ENCODE measurements at regions not wholly inside any gene's neighbourhood (a gene's known extent, or its start where the extent isn't known, plus 50 kb on each side); places are given as distances from the start of the nearest gene placed in this dataset.

DNA sequence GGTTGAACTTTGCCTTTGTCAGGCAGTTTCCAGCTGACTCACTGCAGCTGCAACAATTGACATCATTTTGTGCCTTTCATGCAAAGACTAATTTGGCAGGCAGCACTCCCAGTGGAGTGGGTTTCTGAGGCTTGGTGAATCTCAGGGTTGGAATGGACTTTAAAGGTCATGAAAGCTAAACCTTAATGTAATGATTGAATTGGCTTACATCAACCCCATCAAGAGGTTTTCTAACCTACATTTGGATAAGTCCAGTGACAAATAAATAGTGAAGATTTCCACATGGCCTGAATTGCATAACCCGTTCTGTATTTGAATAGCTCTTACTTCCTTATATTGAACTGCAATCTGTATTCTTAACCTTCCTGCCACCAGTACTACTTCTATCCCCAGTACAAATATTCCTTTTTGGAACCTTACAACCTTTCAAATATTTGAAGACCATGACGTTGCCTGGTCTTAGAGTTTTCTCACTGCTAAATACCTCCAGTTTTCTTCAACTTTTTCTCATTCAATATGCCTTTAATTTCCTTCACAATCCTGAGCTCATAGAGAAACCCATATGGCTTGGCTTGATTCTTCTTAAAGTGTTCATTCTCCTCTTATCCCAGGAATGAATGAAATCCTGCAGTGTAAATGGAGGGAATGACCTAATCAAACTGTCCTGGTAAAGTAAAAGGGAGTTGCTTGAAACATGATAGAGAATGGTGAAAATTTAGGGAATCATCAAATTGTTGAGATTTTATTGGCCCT is 168.1 kb upstream of the NOVA1 start:
- DNase-seq (ENCODE audit: low read depth, low spot score), result peak; percentile 1

DNA sequence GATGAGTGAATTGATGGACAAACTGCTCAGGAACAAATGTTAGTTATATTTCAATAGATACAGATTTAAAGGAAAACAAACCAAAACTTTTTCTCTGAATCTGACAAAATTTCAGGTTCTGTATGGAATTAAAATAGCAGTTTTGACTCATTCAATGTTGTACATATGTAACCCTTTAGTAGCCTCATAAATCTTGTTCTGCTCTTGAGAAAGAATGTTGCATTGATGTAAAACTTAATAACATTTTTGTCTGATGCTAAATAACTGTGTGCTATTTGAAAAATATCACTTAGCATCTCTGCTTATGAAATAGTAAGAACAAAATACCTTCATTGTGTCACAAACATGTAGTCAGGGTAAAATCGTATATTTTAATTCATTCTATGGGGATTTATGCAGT is 168.9 kb upstream of the NOVA1 start:
- no peak for DNase-seq (ENCODE audit: low read depth, low spot score)

DNA sequence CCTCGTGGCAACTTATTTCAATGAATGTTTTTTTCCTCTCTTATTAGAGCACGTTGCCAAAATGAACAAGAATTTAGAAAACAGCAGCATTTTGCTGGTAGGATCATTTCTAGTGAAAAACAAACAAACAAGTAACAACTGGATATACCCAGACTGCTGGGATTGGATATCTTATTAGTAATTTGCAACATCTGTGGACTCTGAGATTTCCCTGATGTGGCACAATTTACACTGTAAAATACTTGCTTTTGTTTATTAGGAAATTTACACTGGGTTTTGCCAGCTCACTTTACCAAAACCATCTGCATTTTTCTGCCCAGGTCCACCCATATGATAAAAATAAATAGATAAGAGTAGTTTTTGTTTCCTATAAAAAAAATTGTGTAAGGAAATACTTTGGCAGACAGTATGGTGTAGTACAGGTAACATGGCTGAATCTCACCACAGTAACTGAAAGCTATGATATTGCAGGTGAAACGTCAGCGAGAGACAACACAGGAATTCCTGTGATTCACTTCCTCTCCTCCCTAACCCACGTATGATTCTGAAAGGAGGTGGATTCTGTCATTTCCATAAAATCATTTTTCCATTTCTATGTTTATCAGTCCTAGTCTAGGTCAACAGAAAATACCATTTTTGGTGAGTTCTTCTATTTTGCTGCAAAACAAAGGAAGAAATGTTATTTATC is 176.2 kb upstream of the NOVA1 start:
- no peak for DNase-seq (ENCODE audit: low read depth, low spot score)

DNA sequence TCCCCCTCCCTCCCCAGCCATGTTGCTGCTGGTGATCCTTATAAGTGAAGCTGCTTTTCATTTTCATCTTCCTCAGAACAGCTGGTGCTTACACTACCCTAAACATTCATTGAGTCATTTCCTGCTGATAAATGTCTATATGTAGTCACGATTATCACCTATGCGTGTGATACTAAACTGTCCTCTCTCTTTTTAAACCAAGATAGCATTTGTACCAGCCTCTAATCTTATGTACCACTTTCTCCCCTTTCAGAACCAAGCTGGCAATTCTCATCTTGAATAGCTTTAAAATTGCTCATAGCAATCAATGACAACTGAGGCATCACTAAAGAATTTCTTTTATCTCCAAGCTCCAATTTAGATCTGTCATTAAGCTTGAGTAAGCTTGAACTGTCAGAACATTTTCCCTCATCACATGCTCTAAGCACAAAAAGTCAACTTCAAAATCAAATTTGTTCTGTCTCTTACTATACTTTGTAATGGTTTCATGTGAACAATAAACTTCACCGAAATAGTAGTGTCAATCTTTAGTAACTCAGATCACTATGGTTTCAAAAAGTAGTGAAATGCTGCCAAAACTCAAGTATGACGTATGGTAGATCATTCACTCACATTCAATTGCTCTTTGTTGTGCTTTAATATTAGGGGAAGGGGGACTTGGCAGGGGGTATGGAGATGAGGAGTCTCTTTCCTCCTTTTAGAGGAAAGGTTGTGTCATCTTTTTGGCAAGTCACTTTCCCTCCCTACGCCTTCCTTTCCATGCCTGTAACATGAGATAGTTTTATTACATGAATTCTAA is 178.1 kb upstream of the NOVA1 start:
- no peak for DNase-seq (ENCODE audit: low read depth, low spot score)

DNA sequence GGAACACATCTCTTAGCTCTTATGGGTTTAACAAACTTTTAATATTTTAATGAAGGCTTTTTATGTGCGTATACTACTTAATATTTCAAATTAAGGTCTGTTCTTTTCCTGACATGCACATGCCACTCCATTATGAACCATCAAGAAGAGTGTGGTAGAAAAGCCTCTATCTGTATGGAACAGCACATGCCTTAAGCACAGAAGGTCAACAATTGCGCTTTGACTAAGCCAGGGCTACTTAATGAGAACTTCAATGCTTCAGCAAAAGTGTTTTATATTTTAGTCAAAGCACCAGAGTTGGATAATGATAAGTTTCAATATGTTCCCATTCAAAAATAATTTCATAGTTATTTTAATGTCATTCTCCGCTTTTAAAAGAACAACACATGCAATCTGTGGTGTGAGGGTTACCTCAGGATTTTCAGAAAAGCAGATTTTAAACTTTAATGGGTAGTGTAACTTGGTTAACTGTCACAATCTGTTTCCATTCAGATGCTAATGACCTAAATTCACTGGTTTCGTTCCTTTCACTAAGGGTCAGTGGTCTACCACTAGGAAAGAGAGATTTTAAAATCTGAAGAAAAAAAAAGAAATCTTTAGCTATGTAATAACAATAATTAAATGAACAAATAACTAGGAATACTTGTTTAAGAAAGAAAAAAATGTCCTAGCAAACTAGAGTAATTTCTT is 193.4 kb upstream of the NOVA1 start:
- no peak for DNase-seq (ENCODE audit: low read depth, low spot score)

DNA sequence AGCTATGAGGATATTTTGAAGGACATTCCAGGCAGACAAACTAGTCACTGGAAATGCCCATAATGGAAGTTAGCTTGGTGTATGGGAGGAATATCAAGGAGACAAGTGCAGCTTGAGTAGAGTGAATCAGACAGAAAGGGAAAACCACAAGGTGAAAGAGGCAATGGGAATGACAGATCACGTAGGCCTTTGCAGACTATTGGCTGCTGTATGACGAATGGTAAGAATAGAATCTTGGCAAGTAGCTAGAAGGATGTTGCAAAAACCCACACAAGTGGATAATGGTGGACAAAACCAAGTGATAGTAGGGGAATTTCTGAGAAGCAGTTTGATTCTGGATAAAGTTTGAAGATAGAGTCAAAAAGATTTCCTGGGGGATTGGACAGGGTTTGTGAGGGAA is 196.9 kb upstream of the NOVA1 start:
- DNase-seq (ENCODE audit: low read depth, low spot score), result no peak

DNA sequence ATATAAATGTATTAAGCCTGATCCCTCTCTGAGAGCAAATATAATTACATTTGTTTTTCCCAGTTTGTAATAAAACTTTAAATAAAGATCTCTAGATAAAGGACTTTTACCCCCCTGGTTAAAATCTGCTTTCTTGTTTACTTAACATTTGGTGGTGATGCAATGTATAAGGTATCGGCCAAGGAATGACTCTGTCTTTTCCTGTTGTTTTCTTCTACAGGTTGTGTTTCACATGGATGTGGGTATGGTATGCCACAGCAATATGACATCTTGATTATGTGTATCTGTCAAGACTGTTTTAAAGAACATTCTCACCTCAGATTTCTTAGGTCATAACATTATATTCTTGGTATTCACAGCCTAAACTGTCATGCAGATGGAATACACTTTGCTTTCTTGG is 210.6 kb upstream of the NOVA1 start:
- DNase-seq (ENCODE audit: low read depth, low spot score), result no peak

DNA sequence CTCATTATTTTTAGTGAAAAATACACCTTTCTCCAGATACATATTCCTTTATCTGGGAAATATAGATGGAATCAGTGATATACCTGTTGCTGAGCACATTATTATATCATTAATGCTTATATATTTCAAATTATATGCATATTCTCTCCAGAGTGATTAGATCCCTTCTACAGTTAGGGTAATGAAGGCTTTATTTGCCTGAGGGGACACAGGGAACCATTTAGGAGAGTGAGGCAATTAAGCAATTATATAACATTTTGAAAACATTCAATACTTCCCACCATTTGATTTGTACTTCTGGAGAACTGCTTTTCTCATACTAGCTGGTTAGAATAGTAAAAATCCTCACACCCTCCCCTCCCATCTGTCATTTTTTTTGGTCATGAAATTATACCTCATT is 212.8 kb upstream of the NOVA1 start:
- no peak for DNase-seq (ENCODE audit: low read depth, low spot score)

DNA sequence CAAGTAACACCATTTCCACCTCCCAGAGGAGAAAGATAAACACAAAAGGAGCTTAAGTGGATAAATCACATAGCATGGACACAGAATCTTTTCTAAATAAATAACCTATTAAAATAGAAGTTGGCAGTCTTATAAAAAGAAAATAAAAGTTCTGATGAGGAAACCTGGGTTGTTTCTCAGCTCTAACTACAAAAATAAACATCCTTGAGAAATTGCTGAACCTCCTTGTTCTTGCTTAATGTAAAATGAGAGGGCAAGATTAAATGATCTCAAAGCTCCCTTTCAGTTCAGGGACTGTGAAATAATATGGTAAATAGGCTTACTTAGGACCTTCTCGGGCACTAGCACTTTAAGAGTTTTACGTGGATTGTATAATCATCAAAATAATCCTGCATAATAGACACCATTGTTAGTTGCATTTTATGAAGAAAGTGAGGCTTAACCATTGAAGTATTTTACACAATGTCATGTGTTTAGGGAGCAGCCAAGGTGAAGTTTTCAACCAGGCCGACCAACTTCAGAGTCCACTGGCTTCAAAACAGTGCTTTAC is 214.0 kb upstream of the NOVA1 start:
- DNase-seq (ENCODE audit: low read depth, low spot score), result no peak

DNA sequence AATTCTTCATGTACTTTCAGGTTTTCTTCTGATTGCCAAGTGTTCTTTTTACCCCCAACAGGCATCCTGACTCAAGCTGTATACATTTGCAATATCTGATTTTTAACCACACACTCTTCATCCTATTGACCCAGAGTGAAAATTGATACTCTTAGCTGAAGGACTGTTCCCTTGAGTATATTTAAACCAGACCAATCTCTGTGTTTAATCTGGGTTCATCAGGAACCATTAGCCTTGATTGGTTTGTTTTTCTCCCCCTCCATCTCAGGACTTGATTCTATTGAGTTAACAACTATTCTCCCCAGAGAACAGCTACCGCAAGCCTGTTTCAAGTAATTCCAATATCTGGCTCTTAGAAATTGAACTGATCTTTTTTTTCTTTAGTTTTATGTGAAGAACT is 222.3 kb upstream of the NOVA1 start:
- DNase-seq (ENCODE audit: low read depth, low spot score), result no peak

DNA sequence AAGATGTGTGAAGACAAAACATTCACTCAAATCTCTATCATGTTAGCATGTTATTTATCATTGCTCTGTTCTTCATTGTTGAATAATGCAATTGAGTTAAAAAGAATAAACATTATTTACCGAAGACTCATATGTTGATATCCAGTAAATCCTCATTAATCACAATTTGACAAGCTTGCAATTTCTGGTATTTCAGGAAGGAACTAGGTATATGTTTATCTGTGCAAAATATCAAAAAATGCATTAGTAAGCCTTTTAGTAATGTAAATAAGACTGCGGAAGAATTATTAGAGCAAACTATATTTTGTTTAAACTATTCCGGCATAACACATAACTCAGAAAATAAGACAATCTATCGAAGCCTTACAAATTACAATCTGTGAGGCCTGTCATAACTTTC is 222.7 kb upstream of the NOVA1 start:
- no peak for DNase-seq (ENCODE audit: low read depth, low spot score)

DNA sequence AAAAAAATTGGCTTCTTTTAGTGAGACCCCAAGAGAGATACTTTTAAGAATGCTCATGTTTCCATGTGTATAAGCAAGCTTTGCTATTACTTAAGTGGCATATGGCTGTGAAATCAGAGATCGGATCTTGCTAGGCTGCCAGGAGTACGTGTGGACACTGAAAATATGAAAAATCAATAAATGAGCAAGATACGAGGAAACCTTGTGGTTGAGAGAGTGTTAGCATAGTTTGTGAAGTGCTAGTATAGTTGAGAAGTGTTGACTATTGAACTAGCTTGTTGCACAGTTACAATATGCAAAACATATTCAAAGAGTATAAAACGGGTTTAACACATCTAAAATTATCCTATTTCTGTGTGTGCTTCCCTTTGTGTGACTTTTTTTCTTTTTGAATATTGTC is 230.9 kb upstream of the NOVA1 start:
- DNase-seq (ENCODE audit: low read depth, low spot score), result no peak

DNA sequence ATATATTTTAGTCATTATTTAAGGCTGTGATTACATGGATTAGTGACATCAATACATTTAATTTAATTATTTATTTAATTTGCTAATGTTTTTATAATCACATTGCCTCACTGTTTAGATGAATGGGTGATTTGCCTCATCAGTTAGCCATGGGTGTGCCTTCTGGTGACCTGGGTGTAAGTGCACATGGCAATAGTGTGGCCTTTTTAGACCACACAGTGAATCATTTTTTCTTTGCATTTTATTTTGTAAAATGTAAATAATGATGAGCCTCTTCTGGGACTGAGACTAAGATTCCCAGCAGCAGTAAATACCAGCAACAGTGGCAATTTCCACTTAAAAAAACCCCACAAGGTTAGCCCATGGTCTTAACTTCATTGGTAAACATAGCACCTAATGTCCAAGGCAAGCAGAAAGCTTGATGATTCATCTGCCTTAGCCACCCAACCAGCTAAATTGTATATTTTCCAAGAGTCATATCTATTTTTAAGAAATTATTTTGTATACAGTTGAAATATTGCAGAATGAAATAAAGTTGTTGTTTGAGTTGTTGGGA is 235.9 kb upstream of the NOVA1 start:
- no peak for DNase-seq (ENCODE audit: low read depth, low spot score)

DNA sequence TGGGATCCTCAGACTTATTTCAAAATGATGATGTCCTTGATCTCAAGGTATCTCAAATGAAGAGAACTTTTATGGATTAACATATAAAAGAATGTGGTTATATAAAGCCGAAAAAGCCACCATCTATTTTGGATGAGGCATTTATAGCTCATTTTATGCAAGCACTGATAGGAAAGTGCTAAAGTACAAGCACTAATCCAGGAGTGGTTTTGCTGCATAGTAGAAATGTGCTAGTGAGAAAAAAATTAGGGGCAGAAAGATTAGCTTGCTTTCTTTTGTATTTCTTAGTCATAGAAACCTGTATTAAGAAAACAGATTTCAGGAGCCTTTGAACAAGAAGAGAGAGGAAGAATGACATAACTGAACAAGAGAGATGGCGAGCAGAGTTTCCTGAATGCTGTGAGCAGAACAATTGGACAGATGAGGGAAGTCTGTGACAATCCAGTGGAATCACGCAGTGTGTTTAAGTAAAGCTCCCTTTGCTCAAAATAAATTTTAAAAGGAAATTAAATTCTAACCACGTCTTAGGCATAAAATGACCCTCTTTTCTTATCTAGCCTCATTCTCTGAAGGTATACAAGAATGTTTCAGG is 238.2 kb upstream of the NOVA1 start:
- no peak for DNase-seq (ENCODE audit: low read depth, low spot score)

DNA sequence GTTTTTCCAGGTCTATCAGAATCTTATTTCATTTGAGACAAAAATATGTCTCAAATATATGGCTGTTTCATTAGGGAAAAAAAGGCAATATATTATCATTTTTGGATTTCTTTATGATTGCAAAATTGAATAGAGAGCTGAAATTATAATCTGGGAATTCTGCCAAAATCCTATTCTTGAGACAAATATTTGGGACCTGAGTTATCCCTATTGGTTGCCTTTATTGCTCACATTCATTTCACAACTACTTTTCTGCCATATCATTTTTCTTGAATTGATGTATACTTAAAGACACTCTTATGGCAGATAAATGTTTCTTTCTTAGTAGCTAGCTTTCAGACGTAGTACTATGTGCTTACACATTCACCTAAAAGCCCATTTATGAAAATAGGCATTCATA is 241.6 kb upstream of the NOVA1 start:
- DNase-seq (ENCODE audit: low read depth, low spot score), result no peak

DNA sequence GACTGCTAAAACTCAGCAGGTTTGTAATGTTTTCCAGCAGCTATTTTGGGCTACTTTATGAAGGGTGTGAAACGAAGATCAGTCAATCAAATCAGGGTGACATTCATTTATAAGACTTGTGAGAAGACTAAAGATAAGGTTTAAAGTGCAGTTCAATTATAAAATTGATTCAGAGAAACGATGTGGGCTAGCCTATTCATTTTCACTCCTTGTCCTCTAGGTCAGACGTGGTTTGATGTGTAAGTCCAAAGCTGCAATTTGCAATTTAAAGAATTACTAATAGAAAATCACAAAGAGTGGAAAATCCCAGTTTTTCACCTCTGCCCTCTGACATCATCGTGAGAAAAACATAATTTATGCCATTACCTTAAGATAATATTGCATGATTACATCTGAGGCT is 243.5 kb upstream of the NOVA1 start:
- DNase-seq (ENCODE audit: low read depth, low spot score), result no peak

DNA sequence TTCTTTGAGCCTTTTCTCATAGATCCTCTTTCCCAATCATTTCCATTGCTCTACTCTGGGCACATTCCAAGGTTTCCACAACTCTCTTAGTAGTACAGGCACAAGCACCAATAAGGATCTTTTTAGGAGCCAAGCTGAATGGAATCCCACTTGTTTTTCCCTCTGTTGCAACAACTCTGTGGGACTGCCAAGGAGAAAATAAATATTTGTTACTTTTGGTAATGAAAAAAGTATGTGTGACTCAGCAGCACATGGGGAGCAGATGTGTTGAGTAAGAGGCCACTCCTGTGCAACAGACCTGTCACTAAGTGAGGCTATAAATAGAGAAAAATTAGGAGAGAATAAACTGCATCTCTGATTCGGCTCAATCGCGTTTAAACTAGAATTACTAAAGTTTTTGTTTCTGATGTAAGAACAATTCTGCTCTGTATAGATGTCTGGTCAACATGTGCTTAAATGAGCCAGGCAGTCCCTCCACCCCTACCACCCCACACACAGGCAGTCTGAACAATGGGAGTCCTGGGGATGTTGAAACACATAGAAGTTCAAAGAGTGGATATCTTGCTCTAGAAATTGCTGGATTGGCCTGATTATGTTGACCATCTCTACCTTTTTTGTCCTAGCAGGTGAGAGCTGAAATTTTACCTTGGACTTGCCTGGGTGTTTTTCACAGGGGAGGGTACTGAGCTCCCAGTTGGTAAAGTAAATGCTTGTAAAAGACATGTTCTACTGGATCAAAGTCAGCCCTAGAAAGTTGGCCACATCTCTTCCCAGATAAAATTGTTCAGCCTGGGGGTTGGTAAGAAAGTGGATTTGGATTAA is 244.3 kb upstream of the NOVA1 start:
- DNase-seq (ENCODE audit: low read depth, low spot score), result peak; percentile 5

DNA sequence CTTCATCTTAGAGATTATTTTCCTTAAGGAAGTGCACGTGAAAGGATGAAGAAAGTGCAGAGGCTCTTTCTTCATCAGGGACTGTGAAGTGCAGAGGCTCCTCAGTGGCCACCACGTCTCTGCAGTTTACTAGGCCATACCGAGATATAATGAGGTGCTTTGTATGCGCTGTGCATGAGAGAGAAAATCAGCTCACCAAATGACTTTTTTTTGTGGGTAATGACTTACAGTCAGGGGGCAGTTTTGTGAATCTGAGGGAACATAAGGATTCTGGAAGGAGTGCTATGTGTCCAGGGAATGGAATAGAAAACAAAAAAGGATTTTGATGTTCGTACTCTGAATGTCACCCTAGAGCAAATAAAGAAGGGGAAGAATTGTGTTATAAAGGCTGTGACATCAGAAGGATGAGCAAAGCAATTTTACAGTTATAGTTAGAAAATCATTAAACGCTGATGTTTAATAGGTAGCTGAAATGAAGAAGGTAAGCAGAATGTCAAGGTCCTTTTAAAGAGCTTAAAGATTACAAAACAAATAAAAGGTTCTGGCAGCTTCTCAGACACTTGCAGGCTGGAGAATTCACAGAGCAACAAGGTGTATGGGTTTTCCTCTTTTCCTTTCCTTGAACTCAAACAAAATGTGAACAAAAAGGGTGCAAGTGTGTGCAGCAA is 247.5 kb upstream of the NOVA1 start:
- no peak for DNase-seq (ENCODE audit: low read depth, low spot score)

DNA sequence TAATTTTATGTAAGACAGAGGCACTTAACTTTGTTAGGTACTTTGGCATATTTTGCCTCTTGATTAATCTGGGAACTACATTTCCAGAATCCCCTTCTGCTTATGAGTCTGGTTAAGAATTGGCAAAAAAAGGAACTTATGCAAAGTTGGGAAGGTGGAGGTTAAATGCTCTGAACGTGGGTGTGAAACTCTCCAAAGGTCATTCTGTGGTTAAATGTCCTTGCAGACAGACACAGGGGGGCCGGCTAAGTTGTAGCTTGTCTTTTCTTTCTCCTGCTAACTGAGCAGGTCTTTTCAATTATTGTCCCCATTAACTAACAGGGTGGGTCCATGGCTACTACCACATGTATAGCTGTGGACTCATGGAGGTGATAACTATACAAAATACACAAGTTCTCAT is 248.6 kb upstream of the NOVA1 start:
- no peak for DNase-seq (ENCODE audit: low read depth, low spot score)

DNA sequence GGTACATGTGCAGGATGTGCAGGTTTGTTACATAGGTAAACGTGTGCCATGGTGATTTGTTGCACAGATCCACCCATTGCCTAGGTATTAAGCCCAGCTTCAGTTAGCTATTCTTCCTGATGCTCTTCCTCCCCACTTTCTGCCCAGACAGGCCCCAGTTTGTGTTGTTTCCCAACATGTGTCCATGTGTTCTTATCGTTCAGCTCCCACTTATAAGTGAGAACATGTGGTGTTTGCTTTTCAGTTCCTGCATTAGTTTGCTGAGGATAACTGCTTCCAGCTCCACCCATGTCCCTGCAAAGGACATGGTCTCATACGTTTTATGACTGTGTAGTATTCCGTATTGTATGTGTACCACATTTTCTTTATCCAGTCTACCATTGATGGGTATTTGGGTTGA is 251.7 kb upstream of the NOVA1 start:
- DNase-seq (ENCODE audit: low read depth, low spot score), result no peak
